ENCODE measurements at regions not wholly inside any gene's neighbourhood (a gene's known extent, or its start where the extent isn't known, plus 50 kb on each side); places are given as distances from the start of the nearest gene placed in this dataset.

DNA sequence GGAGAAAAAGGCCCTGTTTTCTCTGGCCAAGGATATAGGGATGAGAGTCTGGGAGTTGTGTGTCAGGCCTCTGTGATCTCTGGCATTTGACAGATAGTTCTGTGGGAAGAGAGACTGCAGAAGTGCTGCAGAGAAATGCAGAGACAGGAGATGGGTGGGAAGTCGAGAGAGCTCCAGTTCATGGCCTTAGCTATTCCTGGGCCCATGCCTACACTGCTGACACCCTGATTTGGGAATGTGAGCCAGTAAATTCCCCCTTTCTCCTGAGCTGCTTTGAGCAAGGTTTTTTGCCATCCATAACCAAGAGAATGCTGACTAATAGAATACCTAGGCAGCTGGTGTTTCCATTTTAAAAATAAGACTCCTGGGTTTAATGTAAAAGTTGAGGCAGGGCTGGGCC is 59.3 kb downstream of the EBLN2 start:
- H3K27ac ChIP-seq, result no peak overlapping the region
- TF ChIP-seq CTCF (conservative IDR thresholded peaks at IDR 0.05), result no peak

GRCh38 chr3:73121669-73122331 is 60.3 kb downstream of the EBLN2 start:
- no peak overlapping the region for H3K27ac ChIP-seq
- no peak for TF ChIP-seq CTCF (conservative IDR thresholded peaks at IDR 0.05)

DNA sequence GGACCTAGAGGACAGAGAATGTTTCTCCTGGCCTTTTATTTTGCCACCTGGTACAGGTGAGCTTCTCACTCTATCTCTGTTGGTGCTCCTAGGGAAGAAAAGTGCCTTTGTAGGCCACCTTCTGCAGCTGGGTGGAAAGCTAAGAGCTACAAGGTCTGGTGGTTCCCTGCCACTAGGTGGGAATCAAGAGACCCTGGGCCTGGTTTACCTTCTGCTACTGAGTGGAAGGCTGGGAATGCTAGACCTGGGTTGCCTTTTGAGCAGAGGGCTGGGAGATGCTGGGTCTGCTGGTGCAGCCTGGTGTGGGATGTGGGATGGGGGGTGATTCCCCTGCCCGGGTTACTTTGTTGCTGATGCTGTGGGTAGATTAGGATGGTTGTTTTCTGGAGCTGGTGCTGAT is 72.6 kb downstream of the EBLN2 start:
- no peak for TF ChIP-seq CTCF (conservative IDR thresholded peaks at IDR 0.05)
- H3K27ac ChIP-seq, result no peak overlapping the region

GRCh38 chr3:73136941-73137340 is 75.5 kb downstream of the EBLN2 start:
- TF ChIP-seq CTCF (conservative IDR thresholded peaks at IDR 0.05), result no peak

GRCh38 chr3:73137736-73138403 is 76.4 kb downstream of the EBLN2 start:
- TF ChIP-seq CTCF (conservative IDR thresholded peaks at IDR 0.05), result no peak

More at GRCh38 chr3:73136941-73137340, 75.5 kb downstream of the EBLN2 start:
- H3K27ac ChIP-seq, result no peak overlapping the region

DNA sequence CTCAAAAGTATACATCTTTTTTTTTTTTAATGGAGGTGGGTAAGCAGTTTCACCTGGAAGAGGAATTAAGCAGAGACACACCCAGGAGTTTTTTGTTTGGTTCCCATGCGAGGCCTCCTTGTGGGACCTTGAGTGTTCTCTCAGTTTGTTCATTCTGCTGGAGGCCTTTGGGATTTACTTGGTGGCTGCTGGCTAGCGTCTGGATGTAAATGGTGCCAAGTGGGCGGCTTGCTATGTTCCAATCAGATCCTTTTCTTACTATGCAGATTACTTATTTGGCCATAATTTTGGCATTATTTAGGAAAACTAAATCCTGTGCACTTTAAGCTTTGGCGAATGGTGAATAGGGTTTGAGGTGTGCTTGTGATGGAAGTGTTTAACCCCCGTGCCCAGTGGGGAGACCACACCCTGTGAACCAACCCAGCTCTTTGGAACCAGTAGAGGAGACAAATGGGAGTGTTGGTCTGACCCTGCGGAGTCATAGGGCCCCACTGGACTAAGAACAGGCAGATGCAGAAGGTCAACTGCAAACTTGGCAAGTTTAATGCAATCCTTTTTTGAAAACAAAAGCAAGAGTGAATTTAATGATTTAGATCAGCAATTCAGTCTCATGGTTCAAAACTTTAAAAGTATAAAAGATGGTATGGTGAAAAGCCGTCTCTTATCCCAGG is 79.4 kb downstream of the EBLN2 start:
- no peak for TF ChIP-seq CTCF (conservative IDR thresholded peaks at IDR 0.05)
- H3K27ac ChIP-seq, result no peak overlapping the region

More at GRCh38 chr3:73137736-73138403, 76.4 kb downstream of the EBLN2 start:
- no peak overlapping the region for H3K27ac ChIP-seq

DNA sequence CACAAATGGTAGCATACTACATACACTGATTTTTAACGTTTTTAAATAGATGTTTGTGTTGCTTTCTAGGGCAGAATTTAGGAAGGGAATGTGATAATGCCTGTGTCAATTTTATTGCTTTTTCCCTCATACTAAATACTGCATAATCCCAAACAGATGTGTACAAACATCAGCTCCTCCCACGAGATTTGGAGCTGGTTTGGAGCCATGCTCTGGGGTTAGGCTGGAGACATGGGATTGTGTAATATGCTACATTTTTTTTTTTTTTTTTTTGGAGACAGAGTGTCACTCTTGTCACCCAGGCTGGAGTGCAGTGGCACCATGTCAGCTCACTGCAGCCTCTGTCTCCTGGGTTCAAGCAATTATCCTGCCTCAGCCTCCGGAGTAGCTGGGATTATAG is 80.1 kb downstream of the EBLN2 start:
- no peak for TF ChIP-seq CTCF (conservative IDR thresholded peaks at IDR 0.05)

More for the DNA sequence above, 80.1 kb downstream of the EBLN2 start:
- no peak overlapping the region for H3K27ac ChIP-seq
